Keratinocyte (primary cell): ENCODE measurements at regions not wholly inside any gene's neighbourhood (a gene's known extent, or its start where the extent isn't known, plus 50 kb on each side); places are given as distances from the start of the nearest gene placed in this dataset.

ENCODE experiments used
- DNase-seq: peaks from one replicate; pipeline ENCODE4 v3.0.0-alpha.2; 2011; ENCODE audit warnings: low read depth, missing footprints, low spot score
- FAIRE-seq: peaks from 2 replicates; lab custom pipeline; 2011; peaks lifted over from hg19 to GRCh38; lab: Jason Lieb, UNC
- H2AFZ ChIP-seq: 2 replicates; pipeline ENCODE4 v1.6.0; 2012; ENCODE audit warnings: low read length, control low read depth, inconsistent platforms; ENCODE audit not compliant: control insufficient read depth
- H3K27ac ChIP-seq: 2 replicates; pipeline ENCODE4 v1.5.1; 2011; ENCODE audit warnings: low read length; ENCODE audit not compliant: control insufficient read depth, insufficient read depth
- H3K27me3 ChIP-seq: 3 replicates; pipeline ENCODE4 v1.6.0; 2011; ENCODE audit warnings: low read length; ENCODE audit not compliant: control insufficient read depth, insufficient read depth; ENCODE audit errors: extremely low read depth
- H3K36me3 ChIP-seq, 2 experiments: 2 replicates in 1 of 2; 3 replicates in 1 of 2; pipeline ENCODE4 v1.5.1; 2011; ENCODE audit warnings: low read length in 2 of 2, mild to moderate bottlenecking in 1 of 2; ENCODE audit not compliant: control insufficient read depth in 2 of 2, insufficient read depth in 2 of 2; ENCODE audit errors: extremely low read depth in 1 of 2
- H3K4me1 ChIP-seq: 3 replicates; pipeline ENCODE4 v1.5.1; 2011; ENCODE audit warnings: low read length; ENCODE audit not compliant: control insufficient read depth, insufficient read depth; ENCODE audit errors: extremely low read depth
- H3K4me2 ChIP-seq: 3 replicates; pipeline ENCODE4 v1.6.0; 2011; ENCODE audit warnings: low read depth, low read length; ENCODE audit not compliant: control insufficient read depth, insufficient read depth; ENCODE audit errors: extremely low read depth
- H3K4me3 ChIP-seq, 3 experiments: fragments of 200-600 bp in 1 of 3; sonication (generic) in 1 of 3; 2 replicates in 2 of 3; 3 replicates in 1 of 3; pipeline ENCODE4 v1.5.1; 2011 to 2016; ENCODE audit warnings: low read length in 3 of 3, mild to moderate bottlenecking in 3 of 3, control low read depth in 2 of 3, inconsistent platforms in 1 of 3, low read depth in 1 of 3, mixed read lengths in 1 of 3, mixed run types in 1 of 3, moderate library complexity in 1 of 3; ENCODE audit not compliant: control insufficient read depth in 2 of 3, insufficient read depth in 2 of 3; ENCODE audit errors: extremely low read depth in 1 of 3
- H3K79me2 ChIP-seq: 2 replicates; pipeline ENCODE4 v1.6.0; 2012; ENCODE audit warnings: low read length; ENCODE audit not compliant: control insufficient read depth, insufficient read depth
- H3K9ac ChIP-seq: 3 replicates; pipeline ENCODE4 v1.6.0; 2011; ENCODE audit warnings: low read length; ENCODE audit not compliant: control insufficient read depth, insufficient read depth; ENCODE audit errors: extremely low read depth
- H3K9me1 ChIP-seq: 3 replicates; pipeline ENCODE4 v1.6.0; 2011; ENCODE audit warnings: low read length; ENCODE audit not compliant: control insufficient read depth, insufficient read depth; ENCODE audit errors: extremely low read depth
- H3K9me3 ChIP-seq: 2 replicates; pipeline ENCODE4 v1.5.1; 2012; ENCODE audit warnings: low read depth, low read length; ENCODE audit not compliant: control insufficient read depth
- H4K20me1 ChIP-seq: 3 replicates; pipeline ENCODE4 v1.6.0; 2011; ENCODE audit warnings: low read length; ENCODE audit not compliant: control insufficient read depth, insufficient read depth; ENCODE audit errors: extremely low read depth
- EZH2 ChIP-seq: IDR thresholded peaks from one replicate; pipeline ENCODE4 v1.6.1; 2012; ENCODE audit warnings: inconsistent platforms, mild to moderate bottlenecking, low read length, moderate library complexity
- dilution Hi-C: fragments of 300-500 bp; cut with MboI; formaldehyde crosslinking; loops from one replicate; pipeline ENCODE4 v1.7.0; 2020; ENCODE audit warnings: low sequenced_read_pairs; ENCODE audit not compliant: extremely low pct_ligation_motif_present
- TF ChIP-seq, protein P1 (sequence below), 3 experiments: IDR thresholded peaks in 1 of 3; conservative IDR thresholded peaks in 1 of 3; optimal IDR thresholded peaks in 1 of 3; 2 replicates in 2 of 3; 3 replicates in 1 of 3; pipeline versions ENCODE3 to v1.5.1; 2011; ENCODE audit warnings: low read length in 3 of 3, mild to moderate bottlenecking in 3 of 3, moderate library complexity in 2 of 3, control low read depth in 1 of 3, inconsistent platforms in 1 of 3; ENCODE audit not compliant: insufficient read depth in 2 of 3; ENCODE audit errors: extremely low read depth in 1 of 3

DNA sequence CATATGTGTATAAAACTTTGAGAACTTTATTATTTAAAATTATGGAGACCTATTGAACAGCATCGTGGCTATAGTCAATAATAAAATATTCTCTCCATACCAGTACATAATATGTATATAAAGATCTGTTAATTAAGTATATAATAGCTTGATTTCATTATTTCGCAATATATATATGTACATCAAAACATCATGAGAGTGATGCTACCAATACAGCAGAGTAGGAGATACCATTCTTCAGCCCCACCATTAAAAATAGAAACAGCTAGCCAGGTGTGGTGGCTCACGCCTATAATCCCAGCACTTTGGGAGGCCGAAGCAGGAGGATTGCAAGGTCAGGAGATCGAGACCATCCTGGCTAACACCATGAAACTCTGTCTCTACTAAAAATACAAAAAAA lies 1755.3 kb upstream of the SPRY2 start:
- no peak overlapping the region for H3K27ac ChIP-seq
- no peaks in the 10 kb centered on the region for H3K27me3 ChIP-seq
- no peaks in the 10 kb centered on the region for H3K36me3 ChIP-seq
- H3K4me3 ChIP-seq = no peak overlapping the region
- H3K79me2 ChIP-seq = no peaks in the 10 kb centered on the region
- no peak overlapping the region for H2AFZ ChIP-seq
- no peak for TF ChIP-seq EZH2
- TF ChIP-seq, protein P1, sequence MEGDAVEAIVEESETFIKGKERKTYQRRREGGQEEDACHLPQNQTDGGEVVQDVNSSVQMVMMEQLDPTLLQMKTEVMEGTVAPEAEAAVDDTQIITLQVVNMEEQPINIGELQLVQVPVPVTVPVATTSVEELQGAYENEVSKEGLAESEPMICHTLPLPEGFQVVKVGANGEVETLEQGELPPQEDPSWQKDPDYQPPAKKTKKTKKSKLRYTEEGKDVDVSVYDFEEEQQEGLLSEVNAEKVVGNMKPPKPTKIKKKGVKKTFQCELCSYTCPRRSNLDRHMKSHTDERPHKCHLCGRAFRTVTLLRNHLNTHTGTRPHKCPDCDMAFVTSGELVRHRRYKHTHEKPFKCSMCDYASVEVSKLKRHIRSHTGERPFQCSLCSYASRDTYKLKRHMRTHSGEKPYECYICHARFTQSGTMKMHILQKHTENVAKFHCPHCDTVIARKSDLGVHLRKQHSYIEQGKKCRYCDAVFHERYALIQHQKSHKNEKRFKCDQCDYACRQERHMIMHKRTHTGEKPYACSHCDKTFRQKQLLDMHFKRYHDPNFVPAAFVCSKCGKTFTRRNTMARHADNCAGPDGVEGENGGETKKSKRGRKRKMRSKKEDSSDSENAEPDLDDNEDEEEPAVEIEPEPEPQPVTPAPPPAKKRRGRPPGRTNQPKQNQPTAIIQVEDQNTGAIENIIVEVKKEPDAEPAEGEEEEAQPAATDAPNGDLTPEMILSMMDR (optimal IDR thresholded peaks at IDR 0.05 in 1 of 3, IDR thresholded peaks at IDR 0.05 in 1 of 3, conservative IDR thresholded peaks at IDR 0.05 in 1 of 3; ENCODE audit: extremely low read depth in 1 of 3, insufficient read depth in 2 of 3, low read length in 3 of 3) = no peak
- dilution Hi-C loops = no loop called here
- DNase-seq = no peak
- no peak overlapping the region for H3K9ac ChIP-seq
- no peak for FAIRE-seq
- no peaks in the 10 kb centered on the region for H3K9me3 ChIP-seq
- no peak overlapping the region for H3K4me2 ChIP-seq
- H3K4me1 ChIP-seq = no peaks in the 10 kb centered on the region
- no peaks in the 10 kb centered on the region for H4K20me1 ChIP-seq
- H3K9me1 ChIP-seq = no peaks in the 10 kb centered on the region

DNA sequence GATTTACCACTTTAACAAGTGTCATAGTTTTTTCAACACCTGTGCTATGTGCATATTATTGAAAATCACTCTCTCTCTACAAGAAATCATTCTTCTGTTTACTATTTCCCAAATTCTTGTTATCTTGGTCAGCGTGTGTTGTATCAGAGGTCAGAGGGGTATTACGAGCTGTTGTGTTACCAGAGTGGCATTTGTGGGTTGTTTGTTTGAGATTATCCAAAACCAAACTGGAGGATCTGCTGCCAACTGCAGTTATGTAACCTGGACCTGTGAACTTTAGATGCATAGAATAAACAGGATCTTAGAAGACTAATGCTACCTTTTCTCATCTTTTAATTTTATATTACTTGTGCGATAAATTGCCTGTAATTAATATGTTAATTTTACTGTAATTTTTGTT lies 1751.4 kb upstream of the SPRY2 start:
- no peak for TF ChIP-seq EZH2
- TF ChIP-seq, protein P1 (optimal IDR thresholded peaks at IDR 0.05 in 1 of 3, IDR thresholded peaks at IDR 0.05 in 1 of 3, conservative IDR thresholded peaks at IDR 0.05 in 1 of 3; ENCODE audit: extremely low read depth in 1 of 3, insufficient read depth in 2 of 3, low read length in 3 of 3) = no peak
- Histone ChIP-seq H3K27me3 (no peaks in the 10 kb centered on the region), H3K9me3 (no peaks in the 10 kb centered on the region), H3K27ac (no peak overlapping the region), H3K79me2 (no peaks in the 10 kb centered on the region), H3K9ac (no peak overlapping the region), H3K4me3 (no peak overlapping the region), H3K4me2 (no peak overlapping the region), H3K9me1 (no peaks in the 10 kb centered on the region), H3K36me3 (no peaks in the 10 kb centered on the region), H3K4me1 (no peaks in the 10 kb centered on the region), H4K20me1 (no peaks in the 10 kb centered on the region), H2AFZ (no peak overlapping the region)
- no peak for DNase-seq
- FAIRE-seq = no peak
- dilution Hi-C loops = no loop called here
